ENCODE measurements at regions not wholly inside any gene's neighbourhood (a gene's known extent, or its start where the extent isn't known, plus 50 kb on each side); places are given as distances from the start of the nearest gene placed in this dataset.

GRCh38 chr10:131621784-131622624 lies 278.8 kb upstream of the PPP2R2D start:
- DNase-seq (ENCODE audit: low read depth in 2 of 2, low spot score in 1 of 2) = no peak

DNA sequence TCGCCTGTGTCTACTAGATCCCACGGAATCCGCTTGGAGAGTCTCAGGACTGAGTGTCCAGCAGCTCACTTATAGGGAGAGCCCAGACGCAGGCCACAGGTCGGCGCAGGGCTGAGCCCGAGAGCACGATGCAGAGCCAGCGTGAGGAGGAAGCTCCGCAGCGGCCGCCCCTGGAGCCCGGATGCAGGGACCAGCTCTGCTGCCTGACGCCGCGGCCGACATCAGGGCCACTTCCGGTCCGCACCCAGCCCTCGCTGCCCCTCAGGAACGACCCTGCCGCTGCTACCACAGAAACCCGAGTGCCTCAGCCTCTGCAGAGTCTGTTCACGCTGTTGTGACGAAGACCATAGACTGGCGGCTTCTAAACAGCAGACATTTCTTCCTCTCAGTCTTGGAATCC lies 275.8 kb upstream of the PPP2R2D start:
- no peak for DNase-seq (ENCODE audit: low read depth in 2 of 2, low spot score in 1 of 2)

DNA sequence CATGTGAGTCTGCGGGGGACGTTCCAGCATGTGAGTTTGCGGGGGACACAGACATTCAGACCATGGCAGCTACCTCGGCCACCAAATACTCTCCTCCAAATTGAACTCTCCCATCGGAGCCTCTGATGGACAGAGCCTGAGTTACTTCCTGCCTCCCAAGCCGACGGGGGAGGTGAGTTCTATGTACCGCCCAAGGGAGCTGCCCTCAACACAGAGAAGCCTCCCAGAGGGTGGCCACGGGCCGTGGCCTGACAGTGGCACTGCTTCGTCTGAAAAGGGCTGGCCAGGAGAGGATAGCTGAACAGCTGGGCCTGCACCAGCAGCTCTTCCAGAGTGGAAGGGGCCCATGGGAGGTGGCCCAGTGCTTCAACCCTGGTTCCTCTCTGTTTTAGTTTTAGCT lies 274.5 kb upstream of the PPP2R2D start:
- DNase-seq (ENCODE audit: low read depth in 2 of 2, low spot score in 1 of 2) = no peak

DNA sequence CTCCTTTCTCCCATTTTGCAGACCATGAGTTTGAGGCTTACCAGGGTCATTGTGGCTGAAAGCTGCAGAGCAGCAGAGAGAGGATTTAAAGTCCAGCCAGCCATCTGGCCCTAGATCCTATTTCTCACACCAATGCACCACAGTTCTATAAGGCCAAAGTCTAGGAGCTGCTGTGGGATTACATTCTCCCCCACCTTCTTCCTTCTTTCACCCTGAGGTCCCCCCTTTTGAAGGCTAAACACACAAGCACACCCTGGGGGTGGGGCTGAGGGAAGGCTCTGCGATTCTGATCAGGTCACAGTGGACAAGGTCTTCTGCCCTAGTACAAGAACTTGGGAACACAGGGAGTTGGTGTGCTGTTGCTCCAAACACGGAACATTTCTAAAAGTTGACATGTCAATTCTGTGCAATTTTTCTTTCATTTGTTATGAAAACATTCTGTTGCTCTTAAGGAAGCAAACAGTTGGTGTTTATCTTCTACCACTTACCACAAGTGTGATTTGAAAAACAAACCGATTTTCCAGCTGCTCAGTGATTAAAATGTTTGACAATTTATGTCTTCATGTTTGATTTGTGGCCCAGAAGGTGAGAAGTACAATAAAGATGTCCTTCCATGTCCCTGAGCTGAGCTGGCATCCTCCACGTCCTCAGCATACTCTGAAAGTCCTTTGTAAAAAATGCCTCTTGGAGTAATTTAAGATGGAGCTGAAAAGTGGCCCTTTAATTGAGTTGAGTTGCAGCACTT lies 271.6 kb upstream of the PPP2R2D start:
- DNase-seq (ENCODE audit: low read depth in 2 of 2, low spot score in 1 of 2) = no peak

- DNase-seq (ENCODE audit: low read depth in 2 of 2, low spot score in 1 of 2) = no peak
Observed at GRCh38 chr10:131630772-131631258, 270.0 kb upstream of the PPP2R2D start.

DNA sequence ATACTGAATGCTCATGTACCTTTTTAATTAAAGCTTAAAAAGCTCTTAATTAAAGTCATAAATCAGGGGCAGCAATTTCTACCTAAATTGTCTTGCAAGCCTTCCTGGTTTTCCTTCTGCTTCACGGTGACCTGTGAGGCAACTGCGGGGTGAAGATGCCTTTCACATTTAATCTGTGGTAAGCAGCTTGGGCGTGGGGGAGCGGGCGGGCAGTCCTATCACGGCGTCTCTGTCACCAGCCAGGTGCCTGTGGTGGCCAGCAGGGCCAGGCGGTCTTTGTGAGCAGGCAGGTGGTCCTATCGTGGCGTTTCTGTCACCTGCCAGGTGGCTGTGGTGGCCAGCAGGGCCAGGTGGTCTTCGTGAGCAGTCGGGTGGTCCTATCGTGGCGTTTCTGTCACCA lies 269.2 kb upstream of the PPP2R2D start:
- no peak for DNase-seq (ENCODE audit: low read depth in 2 of 2, low spot score in 1 of 2)

GRCh38 chr10:131635564-131636015 lies 265.2 kb upstream of the PPP2R2D start:
- no peak for DNase-seq (ENCODE audit: low read depth in 2 of 2, low spot score in 1 of 2)

DNA sequence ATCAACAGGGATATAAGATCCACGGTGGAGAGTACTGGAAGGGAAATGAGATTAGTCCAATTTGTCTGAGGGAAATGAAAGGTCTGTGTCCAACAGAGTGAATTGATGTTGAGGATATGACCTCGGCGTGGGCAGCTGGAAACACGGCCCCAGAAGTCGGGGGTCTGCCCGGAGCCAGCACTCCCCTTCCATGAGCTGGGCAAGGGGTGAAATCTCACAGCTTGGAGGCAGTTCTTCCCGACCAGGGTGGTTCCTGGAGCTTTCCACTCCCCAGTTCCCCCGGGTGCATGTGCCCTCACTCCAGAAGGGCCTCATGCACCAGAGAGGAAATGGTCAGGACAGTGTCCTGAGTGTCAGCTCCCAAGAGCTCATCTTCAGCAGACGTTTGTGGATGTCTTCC lies 264.7 kb upstream of the PPP2R2D start:
- no peak for DNase-seq (ENCODE audit: low read depth in 2 of 2, low spot score in 1 of 2)

GRCh38 chr10:131636841-131637724 lies 263.7 kb upstream of the PPP2R2D start:
- DNase-seq (ENCODE audit: low read depth in 2 of 2, low spot score in 1 of 2) = no peak

GRCh38 chr10:131638049-131638879 lies 262.5 kb upstream of the PPP2R2D start:
- no peak for DNase-seq (ENCODE audit: low read depth in 2 of 2, low spot score in 1 of 2)

DNA sequence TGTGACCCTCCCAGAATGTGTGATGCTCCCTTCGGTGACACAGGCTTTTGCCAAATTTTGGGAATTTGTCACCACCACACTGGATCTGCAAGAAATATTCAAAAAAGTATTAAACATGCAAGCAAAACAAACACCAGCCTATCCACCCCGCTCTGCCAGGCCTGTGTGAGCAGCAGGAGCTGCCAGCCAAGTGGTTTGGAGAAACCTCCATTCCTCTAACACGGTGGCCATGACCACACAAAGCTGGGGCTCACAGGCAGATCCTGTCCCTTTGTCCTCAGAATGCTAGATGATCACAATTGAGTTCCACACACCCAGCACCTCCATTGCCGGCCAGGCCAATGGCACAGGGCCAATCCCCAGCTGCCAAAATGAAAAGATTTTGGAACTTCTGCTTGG lies 261.9 kb upstream of the PPP2R2D start:
- no peak for DNase-seq (ENCODE audit: low read depth in 2 of 2, low spot score in 1 of 2)

DNA sequence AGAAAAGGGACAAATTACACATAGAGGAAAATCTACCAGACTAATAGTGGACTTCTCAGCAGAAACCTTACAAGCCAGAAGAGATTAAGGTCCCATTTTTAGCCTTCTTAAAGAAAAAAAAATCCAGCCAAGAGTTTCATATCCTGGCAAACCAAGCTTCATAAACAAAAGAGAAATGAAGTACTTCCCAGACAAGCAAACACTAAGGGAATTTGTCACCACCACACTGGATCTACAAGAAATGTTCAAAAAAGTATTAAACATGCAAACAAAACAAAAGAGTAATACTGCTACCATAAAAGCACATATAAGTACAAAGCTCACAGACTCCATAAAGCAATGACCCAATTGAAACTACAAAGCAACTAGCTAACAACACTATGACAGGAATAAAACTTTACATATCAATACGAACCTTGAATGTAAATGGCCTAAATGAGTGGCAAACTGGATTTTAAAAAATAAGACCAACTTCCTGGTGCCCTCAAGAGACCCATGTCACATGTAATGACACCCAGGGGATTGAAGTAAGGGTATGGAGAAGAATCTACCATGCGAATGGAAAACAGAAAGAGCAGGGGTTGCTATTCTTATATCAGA lies 260.7 kb upstream of the PPP2R2D start:
- DNase-seq (ENCODE audit: low read depth in 2 of 2, low spot score in 1 of 2) = no peak

- DNase-seq (ENCODE audit: low read depth in 2 of 2, low spot score in 1 of 2) = no peak
Observed at GRCh38 chr10:131641231-131641630, 259.6 kb upstream of the PPP2R2D start.

DNA sequence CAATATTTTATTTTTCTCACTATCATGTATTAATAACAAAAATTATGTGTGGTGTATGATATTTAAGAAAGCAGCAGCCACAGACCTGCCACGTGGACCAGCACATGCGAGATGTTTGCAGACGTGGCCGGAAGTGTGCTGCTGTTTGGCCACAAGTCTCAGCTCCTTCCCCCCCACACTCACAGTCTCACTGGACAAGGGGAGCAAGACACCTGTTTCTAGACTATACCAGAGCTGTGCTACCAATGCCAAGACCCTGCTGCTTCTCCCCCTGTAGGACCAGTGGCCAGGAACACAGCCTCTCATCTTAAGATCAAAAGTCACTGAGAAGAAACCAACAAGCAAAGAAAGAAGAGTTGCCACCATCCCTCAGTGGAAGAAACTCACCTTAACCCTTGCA lies 258.9 kb upstream of the PPP2R2D start:
- no peak for DNase-seq (ENCODE audit: low read depth in 2 of 2, low spot score in 1 of 2)

DNA sequence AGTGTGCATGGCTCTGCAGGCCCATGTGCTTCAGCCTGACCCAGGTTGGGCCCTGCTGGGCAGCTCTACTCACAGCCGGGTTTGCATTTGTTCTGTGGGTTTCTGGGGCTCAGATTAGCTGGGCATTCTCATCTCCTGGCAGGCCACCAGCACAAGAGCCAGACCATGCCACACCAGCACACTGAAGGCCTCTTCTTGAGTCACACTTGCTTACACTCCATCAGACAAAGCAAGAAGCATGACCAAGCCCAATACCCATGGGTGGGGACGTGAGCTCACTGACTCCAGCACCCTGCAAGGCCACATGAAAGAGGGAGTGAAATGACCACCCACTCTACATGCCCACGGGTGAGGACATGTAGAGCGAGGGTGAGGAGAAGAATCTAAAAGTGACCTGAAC lies 257.8 kb upstream of the PPP2R2D start:
- DNase-seq (ENCODE audit: low read depth in 2 of 2, low spot score in 1 of 2) = no peak

DNA sequence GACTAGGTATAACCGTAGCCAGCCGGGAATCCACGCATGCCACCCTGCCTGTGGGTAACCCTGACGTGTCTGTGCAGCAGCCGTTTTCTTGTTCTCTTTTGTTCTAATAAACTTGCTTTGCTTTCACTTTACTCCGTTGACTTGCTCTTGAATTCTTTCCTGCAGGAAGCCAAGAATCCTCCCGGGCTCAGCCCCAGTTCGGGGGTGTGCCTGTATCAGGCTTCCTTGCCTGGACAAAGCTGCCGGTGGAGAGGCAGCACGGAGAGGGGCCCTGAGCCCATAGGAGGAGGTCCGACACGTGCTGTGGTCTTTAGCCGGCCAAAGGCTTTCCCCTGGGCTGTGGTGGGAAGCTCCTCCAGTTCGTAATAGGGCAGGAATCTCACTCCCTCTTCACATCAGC lies 256.5 kb upstream of the PPP2R2D start:
- DNase-seq (ENCODE audit: low read depth in 2 of 2, low spot score in 1 of 2) = no peak

DNA sequence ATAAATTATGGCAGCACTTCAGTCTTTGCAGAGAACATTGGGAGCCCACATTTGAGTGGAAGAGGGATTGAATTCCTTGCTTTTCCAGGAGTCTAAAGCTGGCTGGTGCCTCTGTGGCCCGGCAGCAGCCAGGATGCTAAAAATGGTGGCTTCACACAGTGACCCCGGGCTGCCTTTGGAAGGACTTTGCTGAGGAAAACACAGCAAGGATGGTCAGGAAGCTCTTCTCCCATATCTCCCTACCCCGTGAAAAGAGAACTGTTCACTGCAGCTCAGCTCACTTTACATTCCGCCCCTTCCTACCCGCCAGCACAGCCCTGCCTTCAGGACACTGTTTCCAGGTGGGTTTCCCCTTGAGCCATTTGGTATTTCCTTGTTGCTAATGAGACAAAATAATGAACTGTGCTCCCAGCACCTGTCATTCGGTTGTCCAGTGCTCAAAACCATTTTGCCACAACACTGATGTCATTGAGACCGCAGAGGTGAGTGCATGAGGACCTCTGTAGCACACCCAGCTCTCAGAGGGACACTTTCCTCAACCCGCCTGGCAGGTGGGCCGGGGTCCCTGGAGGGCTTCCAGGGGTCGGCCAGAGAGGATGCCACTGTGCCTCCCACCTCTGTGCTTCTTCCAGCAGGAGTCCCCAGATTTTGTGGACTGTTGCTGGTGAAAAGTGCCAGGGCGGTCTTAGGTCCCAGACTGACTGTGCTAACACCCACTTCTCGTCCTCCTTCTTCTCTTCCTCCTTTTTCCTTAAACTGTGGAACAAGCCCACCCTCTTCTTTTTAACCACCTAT lies 255.7 kb upstream of the PPP2R2D start:
- no peak for DNase-seq (ENCODE audit: low read depth in 2 of 2, low spot score in 1 of 2)

- no peak for DNase-seq (ENCODE audit: low read depth in 2 of 2, low spot score in 1 of 2)
Observed at GRCh38 chr10:131645756-131646155, 255.1 kb upstream of the PPP2R2D start.
